PC-3 (cell line): ENCODE measurements at regions not wholly inside any gene's neighbourhood (a gene's known extent, or its start where the extent isn't known, plus 50 kb on each side); places are given as distances from the start of the nearest gene placed in this dataset.
"Not testable (repeated sequence)": the region's sequence is repeated elsewhere in the genome, so short reads cannot be mapped to it uniquely, and the experiment has no call there.

Experiments
- ATAC-seq: fragments of 200-7000 bp; cut with Tn5 transposase; 2 replicates; pipeline ENCODE4 v1.9.1; 2020; ENCODE audit warnings: mild to moderate bottlenecking, moderate library complexity
- BruUV-seq: library from RNA; stranded (reverse); fragments of 400-500 nt; replicated peaks from 2 replicates; lab custom pipeline; 2021; lab: Mats Ljungman, UMichigan
- CTCF ChIA-PET: fragments of 300-600 bp; sonication (Branson Sonifier 250); formaldehyde crosslinking; loops from one replicate; lab custom pipeline; 2022; ENCODE audit warnings: antibody characterized with exemption; lab: Charles Lee
- POLR2A ChIA-PET: fragments of 300-600 bp; sonication (Branson Sonifier 250); formaldehyde crosslinking; loops from one replicate; lab custom pipeline; 2022; ENCODE audit warnings: antibody characterized with exemption; ENCODE audit not compliant: unreplicated experiment; lab: Charles Lee
- DNase-seq: peaks from one replicate; pipeline ENCODE4 v3.0.0-alpha.2; 2015
- H2AFZ ChIP-seq: fragments of 300-600 bp; sonication (generic); 2 replicates; pipeline ENCODE4 v1.6.0; 2016; ENCODE audit warnings: antibody characterized with exemption, low read length
- H3F3A ChIP-seq: fragments of 300-600 bp; sonication (generic); one replicate; pipeline ENCODE4 v1.6.0; 2017; ENCODE audit warnings: antibody characterized with exemption, low read length, control low read depth, mild to moderate bottlenecking; ENCODE audit not compliant: unreplicated experiment
- H3K27ac ChIP-seq: fragments of 300-600 bp; sonication (generic); 2 replicates; pipeline ENCODE4 v1.5.1; 2016; ENCODE audit warnings: mild to moderate bottlenecking, low read length
- H3K27me3 ChIP-seq: fragments of 300-600 bp; sonication (generic); 2 replicates; pipeline ENCODE4 v1.6.1; 2016; ENCODE audit warnings: low read length, mixed read lengths
- H3K36me3 ChIP-seq: fragments of 300-600 bp; sonication (generic); 2 replicates; pipeline ENCODE4 v1.6.1; 2016; ENCODE audit warnings: low read depth, mixed run types, low read length, mixed read lengths
- H3K4me1 ChIP-seq: fragments of 300-600 bp; sonication (generic); 2 replicates; pipeline ENCODE4 v1.5.1; 2016; ENCODE audit warnings: low read length; ENCODE audit not compliant: insufficient read depth
- H3K4me2 ChIP-seq: fragments of 300-600 bp; sonication (generic); 2 replicates; pipeline ENCODE4 v1.6.0; 2016; ENCODE audit warnings: low read length
- H3K4me3 ChIP-seq: fragments of 300-600 bp; sonication (generic); 2 replicates; pipeline ENCODE4 v1.5.1; 2016; ENCODE audit warnings: mild to moderate bottlenecking, low read length, mixed read lengths
- H3K79me2 ChIP-seq: fragments of 300-600 bp; sonication (generic); 2 replicates; pipeline ENCODE4 v1.6.1; 2017; ENCODE audit warnings: low read length, mixed read lengths
- H3K9ac ChIP-seq: fragments of 300-600 bp; sonication (generic); 2 replicates; pipeline ENCODE4 v1.6.0; 2016; ENCODE audit warnings: mild to moderate bottlenecking, low read length
- H3K9me2 ChIP-seq: fragments of 300-600 bp; sonication (generic); replicated peaks from 2 replicates; pipeline ENCODE4 v1.6.1; 2016; ENCODE audit warnings: mixed run types, low read length, mixed read lengths
- H3K9me3 ChIP-seq: fragments of 300-600 bp; sonication (generic); 2 replicates; pipeline ENCODE4 v1.6.1; 2016; ENCODE audit warnings: low read length, mixed read lengths
- H4K20me1 ChIP-seq: fragments of 300-600 bp; sonication (generic); 2 replicates; pipeline ENCODE4 v1.6.1; 2016; ENCODE audit warnings: low read length, mixed read lengths
- CTCF ChIP-seq: fragments of 300-600 bp; sonication (generic); conservative IDR thresholded peaks from 2 replicates; pipeline ENCODE4 v1.5.1; 2017; ENCODE audit warnings: antibody characterized with exemption, low read depth, mild to moderate bottlenecking, low read length
- EZH2 ChIP-seq: fragments of 300-600 bp; sonication (generic); IDR thresholded peaks from one replicate; pipeline ENCODE4 v1.6.1; 2017; ENCODE audit warnings: antibody characterized with exemption, mild to moderate bottlenecking, low read length; ENCODE audit not compliant: unreplicated experiment
- EZH2phosphoT487 ChIP-seq: fragments of 300-600 bp; sonication (generic); IDR thresholded peaks from 2 replicates; pipeline ENCODE4 v1.6.1; 2018; ENCODE audit warnings: mild to moderate bottlenecking, antibody characterized with exemption, low read length, borderline replicate concordance
- intact Hi-C: fragments of 100-400 bp; cut with micrococcal nuclease; formaldehyde crosslinking; loops from 2 replicates; pipeline ENCODE4 v1.9.0; 2023

- no peak for DNase-seq
- Histone ChIP-seq H3K4me1 (no peaks in the 10 kb centered on the region), H3K27ac (no peak overlapping the region), H3K9me3 (no peaks in the 10 kb centered on the region), H3K4me2 (no peak overlapping the region), H3K27me3 (peaks cover 7% of the 10 kb centered on the region), H2AFZ (no peak overlapping the region), H4K20me1 (no peaks in the 10 kb centered on the region), H3K9me2 (0 out of 2 replicates have a peak, but pooled peaks cover 3% of the 10 kb centered on the region), H3K9ac (no peak overlapping the region), H3K79me2 (no peaks in the 10 kb centered on the region), H3K4me3 (no peak overlapping the region), H3K36me3 (no peaks in the 10 kb centered on the region), H3F3A (no peaks in the 10 kb centered on the region)
- no TSS peak for BruUV-seq
- ATAC-seq = no peak
- no peak for TF ChIP-seq EZH2phosphoT487
- no peak for TF ChIP-seq EZH2
- TF ChIP-seq CTCF = no peak
- ChIA-PET CTCF (no interaction called here), POLR2A (no interaction called here)
- intact Hi-C loops = no loop called here
These were observed 161.6 kb upstream of the FBXL17 start for GRCh38 chr5:108543486-108543885.

- CTCF ChIA-PET = no interaction called here
These were observed 159.9 kb upstream of the FBXL17 start for GRCh38 chr5:108541836-108542235.

GRCh38 chr5:108536321-108536720, 154.4 kb upstream of the FBXL17 start:
- DNase-seq = no peak
- BruUV-seq = no TSS peak
- H3K4me3 ChIP-seq = no peak overlapping the region
- no peaks in the 10 kb centered on the region for H3K79me2 ChIP-seq
- H3K27me3 ChIP-seq = peaks cover 20% of the 10 kb centered on the region
- no peaks in the 10 kb centered on the region for H3K9me2 ChIP-seq
- TF ChIP-seq CTCF = no peak
- no peak for TF ChIP-seq EZH2phosphoT487
- TF ChIP-seq EZH2 = no peak
- H3K27ac ChIP-seq = no peak overlapping the region
- CTCF ChIA-PET = no interaction called here
- no peaks in the 10 kb centered on the region for H4K20me1 ChIP-seq
- intact Hi-C loops = no loop called here
- H3K9ac ChIP-seq = no peak overlapping the region
- no peak overlapping the region for H2AFZ ChIP-seq
- H3K4me2 ChIP-seq = no peak overlapping the region
- H3K4me1 ChIP-seq = no peaks in the 10 kb centered on the region
- H3K36me3 ChIP-seq = no peaks in the 10 kb centered on the region
- POLR2A ChIA-PET = no interaction called here
- H3F3A ChIP-seq = no peaks in the 10 kb centered on the region
- ATAC-seq = no peak
- H3K9me3 ChIP-seq = no peaks in the 10 kb centered on the region

More at GRCh38 chr5:108541836-108542235, 159.9 kb upstream of the FBXL17 start:
- POLR2A ChIA-PET = no interaction called here
- no peak overlapping the region for H3K9ac ChIP-seq
- no peaks in the 10 kb centered on the region for H3K9me2 ChIP-seq
- no peaks in the 10 kb centered on the region for H3K4me1 ChIP-seq
- H3K4me3 ChIP-seq = no peak overlapping the region
- peaks cover 16% of the 10 kb centered on the region for H3K27me3 ChIP-seq
- intact Hi-C loops = no loop called here
- no peak overlapping the region for H3K27ac ChIP-seq
- no peaks in the 10 kb centered on the region for H4K20me1 ChIP-seq
- no peaks in the 10 kb centered on the region for H3K36me3 ChIP-seq
- no peaks in the 10 kb centered on the region for H3K9me3 ChIP-seq
- no peak overlapping the region for H2AFZ ChIP-seq
- no peaks in the 10 kb centered on the region for H3K79me2 ChIP-seq
- no peak overlapping the region for H3K4me2 ChIP-seq
- TF ChIP-seq CTCF = no peak
- TF ChIP-seq EZH2 = no peak
- TF ChIP-seq EZH2phosphoT487 = no peak
- DNase-seq (no peak), ATAC-seq (no peak)
- BruUV-seq = no TSS peak
- H3F3A ChIP-seq = no peaks in the 10 kb centered on the region

- H3K9ac ChIP-seq, H3K4me1 ChIP-seq, ATAC-seq, DNase-seq, H3F3A ChIP-seq, H3K36me3 ChIP-seq, H3K79me2 ChIP-seq, H3K9me2 ChIP-seq, CTCF ChIA-PET, H3K9me3 ChIP-seq, H3K4me3 ChIP-seq, H3K27me3 ChIP-seq, H3K27ac ChIP-seq, POLR2A ChIA-PET, H3K4me2 ChIP-seq, BruUV-seq, intact Hi-C loops, H4K20me1 ChIP-seq, H2AFZ ChIP-seq: not testable (repeated sequence)
These were observed 150.2 kb upstream of the FBXL17 start for GRCh38 chr5:108532129-108532445.
